ENCODE measurements at regions not wholly inside any gene's neighbourhood (a gene's known extent, or its start where the extent isn't known, plus 50 kb on each side); places are given as distances from the start of the nearest gene placed in this dataset.

DNA sequence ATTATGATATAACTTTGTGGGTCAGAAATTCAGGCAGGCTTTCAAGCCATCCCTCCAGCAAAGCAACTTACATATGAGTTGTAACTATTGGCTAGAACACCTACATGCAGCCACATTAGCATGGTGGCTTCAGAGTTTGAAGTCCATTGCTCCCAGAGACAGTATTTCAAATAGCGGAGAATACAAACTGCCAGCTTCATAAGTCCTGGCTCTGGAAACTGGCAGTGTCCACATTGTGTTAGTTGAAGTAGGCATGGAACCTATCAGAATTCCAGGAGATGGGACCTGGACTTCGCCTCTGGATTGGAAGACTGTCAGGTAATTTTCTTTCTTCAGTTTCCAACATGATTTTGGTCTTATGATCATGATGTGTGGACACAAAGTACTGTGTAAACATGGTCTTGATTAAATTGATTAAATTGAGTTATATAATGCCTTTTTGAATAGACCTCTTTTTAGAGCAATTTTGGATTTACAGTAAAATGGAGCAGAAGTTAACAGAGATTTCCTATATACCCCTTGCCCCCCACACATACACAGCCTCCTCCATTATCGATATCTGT is 209.9 kb upstream of the NAV2 start:
- intact Hi-C loops (cut with DNase I), result no loop called here
- DNase-seq (ENCODE audit: low spot score), result no peak

DNA sequence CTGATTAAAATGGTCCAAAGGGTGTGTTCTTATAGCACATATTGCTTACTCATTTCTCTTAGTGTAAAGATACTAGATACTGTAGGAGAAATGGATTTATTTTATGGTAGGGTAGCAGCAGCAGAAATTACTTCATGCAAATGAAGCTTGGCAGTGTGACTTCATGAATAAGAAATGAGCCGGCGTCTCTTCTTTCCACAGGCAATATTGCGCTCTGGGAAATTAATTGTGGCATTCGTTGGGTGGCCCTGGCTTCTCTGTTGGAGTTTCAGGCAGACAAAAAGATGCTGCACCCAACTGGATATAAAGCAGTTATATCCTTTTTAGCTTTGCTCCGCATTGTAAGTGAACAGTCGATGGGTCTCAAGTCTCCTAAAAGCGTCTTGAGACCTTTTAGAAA is 211.0 kb upstream of the NAV2 start:
- DNase-seq (ENCODE audit: low spot score), result no peak
- intact Hi-C loops (cut with DNase I), result no loop called here

DNA sequence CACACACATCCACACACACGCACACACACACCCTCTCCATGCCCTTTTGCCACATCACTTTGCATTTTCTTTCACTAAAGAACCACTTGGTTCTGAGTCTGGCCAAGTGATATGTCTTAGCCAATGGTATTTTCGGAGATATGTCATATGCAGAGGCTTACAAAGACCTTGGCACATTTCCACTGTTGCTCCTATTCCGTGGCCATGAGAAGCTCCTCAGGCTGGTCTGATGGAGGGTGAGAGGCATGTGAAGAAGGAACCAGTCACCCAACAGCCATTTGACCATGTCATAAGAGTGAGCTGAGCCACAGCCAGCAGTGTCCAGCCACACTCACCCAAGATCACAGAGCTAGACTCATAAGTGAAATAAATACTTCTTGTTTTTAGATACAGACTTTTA is 212.6 kb upstream of the NAV2 start:
- intact Hi-C loops (cut with DNase I), result no loop called here

DNA sequence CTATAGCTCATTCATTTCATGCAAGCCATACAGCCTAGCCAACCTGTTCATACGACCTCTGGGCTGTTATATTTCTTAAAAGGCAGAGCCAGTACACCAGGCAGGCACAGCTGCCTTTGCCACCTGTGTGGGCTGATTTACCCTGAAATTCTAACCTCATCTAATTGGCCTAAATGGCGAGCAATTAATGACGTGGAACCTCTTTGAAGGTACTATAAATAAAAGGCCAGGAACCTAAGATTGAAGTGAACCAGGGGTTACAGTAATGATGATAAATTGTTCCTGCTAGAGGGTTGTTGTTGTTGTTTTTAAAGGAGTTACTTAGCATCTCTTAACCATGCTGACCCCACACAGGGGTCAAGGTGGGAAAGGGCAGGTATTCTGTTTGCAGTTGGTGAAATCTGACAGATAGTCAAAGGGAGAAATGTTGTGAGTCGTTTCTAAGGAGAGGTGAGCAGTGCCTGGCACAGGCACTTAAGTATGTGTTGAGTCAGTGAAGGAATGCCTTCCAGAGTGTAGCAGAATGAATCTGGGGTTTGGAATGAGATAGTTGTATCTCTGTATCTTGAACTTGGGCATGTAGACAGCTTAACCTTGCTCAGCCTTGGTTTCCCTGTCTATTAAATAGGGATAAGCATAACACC is 213.5 kb upstream of the NAV2 start:
- intact Hi-C loops (cut with DNase I), result no loop called here
- DNase-seq (ENCODE audit: low spot score), result no peak

More for the DNA sequence above, 212.6 kb upstream of the NAV2 start:
- DNase-seq (ENCODE audit: low spot score), result no peak

DNA sequence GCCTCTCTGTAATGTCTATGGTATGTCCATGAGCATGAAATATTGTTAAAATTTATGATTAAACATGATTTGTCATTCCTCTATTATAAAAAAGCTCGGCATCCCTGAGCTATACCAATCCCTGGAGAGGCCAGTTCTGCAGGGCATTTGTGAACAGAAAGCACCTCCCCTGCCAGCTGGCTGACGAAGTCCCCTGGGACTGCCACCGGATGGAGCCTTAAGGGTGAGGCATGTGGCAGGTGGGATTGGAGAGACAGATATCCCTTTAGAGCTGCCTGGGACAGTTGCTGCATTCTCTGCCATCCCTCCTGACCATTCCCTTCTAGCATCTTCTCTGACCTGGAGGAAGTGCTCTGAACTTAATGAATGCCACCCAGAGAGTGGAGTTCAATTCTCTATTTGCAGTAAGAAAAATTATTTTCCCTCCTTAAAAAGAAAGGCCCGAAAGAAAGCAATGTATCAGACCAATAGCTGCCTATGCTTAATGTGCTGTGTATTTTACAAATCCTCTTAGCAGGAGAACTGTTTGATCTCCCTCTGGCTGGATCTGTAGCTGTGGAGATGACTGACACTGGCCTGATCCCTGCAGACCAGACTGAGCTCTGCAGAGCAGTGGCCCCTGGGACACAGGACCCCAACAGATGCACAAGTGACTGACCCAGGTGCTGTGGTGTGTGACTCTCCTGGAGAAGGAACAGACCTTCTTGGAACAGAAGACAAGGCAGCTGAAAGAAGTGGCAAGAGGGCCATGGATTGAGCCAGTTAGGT is 219.0 kb upstream of the NAV2 start:
- no peak for DNase-seq (ENCODE audit: low spot score)
- intact Hi-C loops (cut with DNase I), result no loop called here

DNA sequence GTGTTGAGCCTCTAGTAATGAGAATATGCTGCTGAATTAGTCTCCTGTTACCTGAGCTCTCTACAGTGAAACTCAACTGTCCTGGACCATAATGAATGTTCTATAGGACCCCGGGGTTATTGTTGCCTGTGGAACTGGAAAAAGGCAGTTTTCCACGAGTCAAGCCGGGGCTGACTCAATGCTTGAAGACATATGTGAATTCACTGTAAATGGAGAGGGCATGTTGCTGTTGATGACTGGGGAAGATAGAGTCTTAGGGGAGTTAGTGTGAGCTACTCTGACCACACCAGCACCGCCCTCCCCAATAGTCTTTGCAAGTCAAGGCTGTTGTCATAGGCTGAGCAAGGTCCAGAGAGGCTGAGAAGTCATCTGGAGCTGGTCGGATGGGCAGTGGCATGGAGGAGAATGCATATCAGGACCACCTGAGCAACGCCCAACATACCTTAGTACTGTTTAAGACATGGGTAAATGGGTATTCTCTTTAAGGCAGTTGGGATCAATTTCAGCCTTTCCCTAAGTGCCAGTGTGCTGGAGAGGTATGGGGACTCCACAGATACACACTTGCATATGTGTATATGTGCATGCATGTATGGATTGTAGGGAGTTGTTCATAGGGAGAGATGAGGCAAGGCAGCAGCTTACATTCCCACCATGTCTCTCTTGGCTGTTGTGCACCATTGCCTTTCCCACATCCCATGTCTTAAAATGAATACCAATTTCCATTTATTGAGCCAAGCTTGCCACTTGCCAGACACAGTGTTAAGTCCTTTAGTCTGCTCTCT is 230.1 kb upstream of the NAV2 start:
- intact Hi-C loops (cut with DNase I), result no loop called here
- DNase-seq (ENCODE audit: low spot score), result no peak

DNA sequence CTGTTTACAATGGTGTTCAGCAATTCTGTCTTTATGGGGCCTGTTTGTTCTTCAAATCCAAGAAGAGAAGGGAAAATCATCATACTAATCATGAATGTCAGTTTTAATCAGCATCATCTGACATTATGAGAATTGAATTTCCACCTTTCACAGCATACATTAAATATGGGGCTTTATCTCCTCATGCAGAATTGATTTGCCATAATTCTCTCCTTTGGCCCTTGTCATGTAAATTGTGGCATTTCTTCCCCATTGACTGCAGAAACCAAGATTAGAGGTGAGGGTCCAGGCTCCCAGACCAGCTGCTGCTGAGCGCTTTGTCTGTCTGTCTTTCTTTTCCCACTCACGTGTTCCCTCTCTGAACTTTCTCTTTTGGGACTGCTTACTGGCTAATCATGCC is 232.1 kb upstream of the NAV2 start:
- intact Hi-C loops (cut with DNase I), result no loop called here
- no peak for DNase-seq (ENCODE audit: low spot score)

DNA sequence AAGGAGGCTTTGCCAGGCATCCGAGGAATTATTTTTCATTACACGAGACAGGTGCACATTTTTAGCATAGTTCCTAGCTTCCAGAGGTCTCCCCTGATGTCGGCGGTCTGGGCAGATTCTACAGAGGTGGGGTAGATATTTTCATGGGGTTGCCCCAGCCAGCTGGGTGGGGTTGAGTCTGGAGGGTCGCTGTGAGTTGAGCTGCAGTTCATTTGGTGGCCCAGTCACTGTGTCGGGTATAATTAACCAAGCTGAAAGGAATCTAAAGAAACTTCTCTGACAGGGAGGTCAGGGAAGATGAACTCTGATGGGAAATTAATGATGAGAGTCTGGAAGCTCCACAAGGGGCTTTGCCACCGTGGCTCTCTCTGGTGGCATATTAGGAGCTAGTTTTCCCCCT is 233.7 kb upstream of the NAV2 start:
- DNase-seq (ENCODE audit: low spot score), result no peak
- intact Hi-C loops (cut with DNase I), result no loop called here

DNA sequence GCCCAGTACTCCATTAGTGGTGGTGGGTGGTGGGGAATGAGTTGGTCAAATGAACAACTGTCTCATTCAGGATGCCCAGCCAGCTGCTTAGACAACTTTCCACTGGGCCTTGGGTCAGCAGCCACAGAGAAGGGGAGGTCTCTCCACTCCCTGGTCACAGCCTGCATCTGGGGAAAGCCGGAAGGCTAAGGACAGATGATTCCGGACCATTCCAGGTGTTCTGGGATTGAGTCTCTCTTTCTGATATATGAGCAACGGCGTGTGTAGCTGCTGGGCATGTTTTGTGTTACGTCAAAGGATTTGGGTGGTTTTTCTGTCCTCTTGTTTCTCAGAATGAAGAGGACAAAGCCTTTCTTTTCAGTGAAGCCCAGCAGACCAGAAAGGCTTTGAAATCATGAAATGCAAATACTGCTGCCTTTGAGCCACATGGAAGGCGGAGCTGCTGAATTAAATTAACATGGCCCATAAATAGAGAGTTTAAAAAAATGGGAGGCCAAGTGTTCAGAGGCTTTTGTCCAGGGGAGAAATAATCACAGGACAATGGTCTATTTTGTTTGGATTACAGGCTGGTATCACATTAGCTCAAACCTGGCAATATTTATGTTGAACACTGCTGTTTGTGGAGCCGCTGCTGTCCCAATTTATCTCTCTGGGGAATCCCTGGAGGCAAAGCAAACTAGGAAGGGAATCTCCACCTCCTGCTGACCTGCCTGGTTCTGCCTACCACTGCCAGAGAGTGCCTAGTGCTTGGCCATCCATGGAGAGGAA is 234.4 kb upstream of the E2F8 start:
- intact Hi-C loops (cut with DNase I), result no loop called here
- no peak for DNase-seq (ENCODE audit: low spot score)

DNA sequence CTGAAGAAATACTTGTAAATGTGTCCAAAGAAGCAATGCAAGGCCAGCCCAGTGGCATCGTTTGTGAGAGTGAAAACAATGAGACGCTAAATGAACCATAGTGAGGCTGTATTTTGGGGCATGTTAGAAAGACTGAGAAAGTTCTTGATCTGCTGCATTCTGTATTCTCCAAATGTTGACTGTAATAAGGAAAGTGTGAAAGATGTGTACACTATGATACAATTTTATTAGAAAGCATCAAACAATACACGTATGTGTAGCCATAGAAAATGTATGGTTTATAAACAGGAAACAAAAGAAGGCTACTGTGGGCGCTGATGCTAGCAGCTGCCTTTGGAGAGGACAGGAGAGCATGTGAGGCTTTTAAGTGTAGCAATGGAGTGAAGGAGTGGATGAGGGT is 233.5 kb upstream of the E2F8 start:
- intact Hi-C loops (cut with DNase I), result no loop called here
- DNase-seq (ENCODE audit: low spot score), result no peak

DNA sequence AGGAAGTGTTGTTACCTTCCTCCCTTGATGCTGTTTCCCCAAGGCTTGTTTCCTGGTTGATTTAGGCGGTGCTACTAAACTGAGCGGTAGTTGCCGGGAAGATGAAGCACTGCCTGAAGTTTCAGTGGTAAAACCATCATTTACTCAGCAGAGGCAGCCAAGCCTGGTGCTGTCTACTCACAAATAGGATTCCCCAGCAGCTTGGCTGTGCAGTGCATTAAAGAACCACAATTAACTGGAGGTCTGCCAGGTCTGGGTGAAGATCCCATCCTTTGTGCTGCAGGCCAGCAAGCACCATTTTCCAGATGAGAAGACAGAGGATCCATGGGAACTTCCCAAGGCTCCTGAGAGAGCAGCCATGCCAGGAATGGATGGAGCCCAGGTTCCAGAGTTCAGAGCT is 231.9 kb upstream of the E2F8 start:
- DNase-seq (ENCODE audit: low spot score), result no peak
- intact Hi-C loops (cut with DNase I), result no loop called here

DNA sequence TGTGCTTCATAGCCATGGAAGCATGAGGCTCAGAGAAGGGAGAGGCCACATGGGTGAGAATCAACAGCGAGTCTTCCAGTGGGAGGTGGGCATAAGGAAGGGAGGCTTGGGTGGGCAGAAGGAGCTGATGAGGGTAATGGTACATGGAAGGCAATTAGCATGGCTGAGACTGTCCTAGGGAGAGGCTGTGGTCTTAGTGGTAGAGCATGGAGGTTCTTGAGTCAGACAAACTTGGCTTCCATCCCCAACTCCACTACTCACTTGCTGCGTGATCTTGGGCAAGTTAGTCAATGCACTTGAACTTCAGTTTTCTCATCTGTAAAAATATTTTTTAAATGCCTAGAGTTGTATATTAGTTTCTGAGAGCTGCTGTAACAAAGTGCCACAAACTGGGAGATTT is 227.2 kb upstream of the E2F8 start:
- intact Hi-C loops (cut with DNase I), result no loop called here
- no peak for DNase-seq (ENCODE audit: low spot score)

DNA sequence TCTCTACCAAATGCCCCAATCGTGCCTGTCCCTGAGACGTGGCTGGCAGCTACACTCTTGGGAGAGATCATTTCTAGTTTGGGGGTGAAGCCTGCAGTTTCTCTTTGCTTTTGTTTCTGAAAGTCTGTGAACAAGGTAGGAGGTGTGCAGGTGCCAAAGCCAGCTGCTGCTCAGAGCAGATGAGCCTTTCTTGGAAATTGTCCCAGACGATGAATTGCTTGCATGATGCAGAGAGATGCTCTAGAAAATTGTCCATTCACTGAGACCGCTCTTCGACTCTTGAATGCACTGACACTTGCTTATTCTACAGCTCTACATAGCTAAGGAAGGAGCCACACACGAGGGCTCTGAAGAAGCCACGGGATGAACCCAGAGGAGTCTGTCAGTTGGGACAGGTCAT is 225.6 kb upstream of the E2F8 start:
- no peak for DNase-seq (ENCODE audit: low spot score)
- intact Hi-C loops (cut with DNase I), result no loop called here

DNA sequence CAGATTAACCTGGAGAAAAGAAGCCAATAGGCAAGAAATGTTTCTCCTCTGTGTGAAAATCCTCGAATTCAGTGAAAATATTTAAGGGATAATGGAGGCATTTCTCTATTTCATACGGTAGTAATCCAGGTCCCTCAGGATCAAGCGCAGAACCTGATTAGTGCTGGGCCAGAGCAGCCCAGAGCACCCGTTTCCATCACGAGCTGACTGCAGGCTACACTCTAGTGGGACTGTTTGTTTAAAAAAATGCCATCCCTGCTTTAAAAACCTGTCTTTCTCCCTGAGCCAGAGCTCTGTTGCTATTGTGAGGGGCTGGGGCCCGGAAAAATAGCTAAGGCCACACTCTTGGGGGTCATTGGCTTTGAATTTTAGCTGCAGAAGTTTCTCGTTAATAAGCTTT is 223.2 kb upstream of the E2F8 start:
- no peak for DNase-seq (ENCODE audit: low spot score)
- intact Hi-C loops (cut with DNase I), result no loop called here

DNA sequence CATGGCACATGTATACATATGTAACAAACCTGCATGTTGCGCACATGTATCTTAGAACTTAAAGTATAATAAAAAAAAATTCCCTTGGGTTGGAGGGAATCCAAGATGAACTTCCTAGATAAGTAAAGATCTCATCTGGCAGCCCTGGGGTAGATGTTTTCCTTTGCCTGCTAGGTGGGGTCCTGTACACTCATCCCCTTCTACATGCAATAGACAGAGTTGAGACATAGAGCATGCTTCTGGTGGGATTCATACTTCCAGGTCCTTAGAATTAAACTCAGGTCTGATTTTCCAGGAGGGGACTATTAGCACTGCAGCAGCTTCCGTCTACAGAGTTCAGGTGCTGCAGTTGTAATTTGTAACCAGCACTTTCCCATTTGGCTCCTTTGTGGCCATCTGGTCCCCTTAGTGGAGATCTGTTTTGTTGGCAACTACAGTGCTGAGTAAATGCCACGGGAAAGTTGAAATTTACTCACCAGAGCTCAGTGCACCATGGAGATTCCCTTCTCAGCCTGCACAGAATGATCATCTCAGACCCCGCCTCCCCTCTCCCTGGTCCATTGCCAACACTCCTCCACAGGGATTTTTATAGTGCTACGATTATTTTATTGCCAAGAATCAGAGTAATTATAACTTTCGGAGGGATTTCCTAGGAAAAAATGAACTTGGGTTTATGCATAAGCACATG is 220.1 kb upstream of the E2F8 start:
- no peak for DNase-seq (ENCODE audit: low spot score)
- intact Hi-C loops (cut with DNase I), result no loop called here

DNA sequence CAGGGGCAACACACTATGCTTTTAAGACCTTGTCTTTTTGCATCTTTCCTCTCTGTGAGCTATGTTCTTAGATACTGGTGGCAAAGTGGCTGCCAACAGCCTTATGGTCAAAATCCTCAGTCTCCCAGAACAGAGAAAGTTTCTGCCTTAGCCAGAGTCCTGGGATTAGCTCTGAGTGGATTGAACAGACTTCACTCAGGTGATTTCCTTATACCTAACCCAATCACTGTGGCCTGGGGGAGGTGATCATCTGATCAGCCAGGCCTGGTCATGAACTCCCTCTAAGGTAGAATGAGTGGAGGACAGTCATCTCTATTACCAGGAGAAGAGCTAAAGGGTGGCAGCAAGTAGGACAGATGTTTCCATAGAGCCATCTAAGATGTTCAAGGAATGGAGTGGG is 218.5 kb upstream of the E2F8 start:
- intact Hi-C loops (cut with DNase I), result no loop called here
- DNase-seq (ENCODE audit: low spot score), result no peak

DNA sequence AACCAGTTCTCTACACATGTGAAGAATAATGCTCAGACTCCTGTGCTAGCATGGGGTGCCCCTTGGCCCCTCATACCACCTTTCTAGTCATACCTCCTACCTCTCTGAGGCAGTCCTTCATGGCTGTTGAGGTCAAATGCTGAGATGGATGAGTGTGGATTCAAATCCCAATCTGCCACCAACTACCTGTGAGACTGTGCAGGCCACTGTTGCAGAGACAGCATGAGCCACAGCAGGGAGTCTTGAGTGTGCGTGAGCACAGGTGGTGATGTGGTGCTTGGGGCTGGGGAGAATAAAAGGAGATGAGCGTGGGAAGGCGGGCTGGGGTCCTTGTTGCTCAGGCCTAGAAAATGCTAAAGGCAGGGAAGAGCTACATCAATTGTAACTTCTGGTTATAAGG is 218.0 kb upstream of the E2F8 start:
- intact Hi-C loops (cut with DNase I), result no loop called here
- no peak for DNase-seq (ENCODE audit: low spot score)

DNA sequence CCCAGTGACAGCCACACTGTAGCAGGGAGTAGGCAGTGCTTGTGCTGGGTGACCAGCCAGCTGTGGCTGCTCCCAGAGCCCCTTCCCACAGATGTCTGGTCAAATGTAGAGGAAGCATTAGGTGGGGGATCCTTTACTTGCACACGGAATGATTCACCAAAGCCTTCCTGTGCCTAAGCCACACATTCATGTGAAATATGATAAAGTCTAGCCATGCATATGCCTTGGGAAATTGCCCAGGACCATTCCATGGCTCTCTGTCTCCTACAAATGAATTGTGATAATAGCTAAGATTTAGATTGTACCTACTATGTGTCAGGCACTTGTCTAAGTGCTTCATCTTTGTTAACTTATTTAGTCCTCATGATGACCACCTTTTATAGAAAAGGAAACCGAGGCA is 217.5 kb upstream of the E2F8 start:
- intact Hi-C loops (cut with DNase I), result no loop called here
- no peak for DNase-seq (ENCODE audit: low spot score)

DNA sequence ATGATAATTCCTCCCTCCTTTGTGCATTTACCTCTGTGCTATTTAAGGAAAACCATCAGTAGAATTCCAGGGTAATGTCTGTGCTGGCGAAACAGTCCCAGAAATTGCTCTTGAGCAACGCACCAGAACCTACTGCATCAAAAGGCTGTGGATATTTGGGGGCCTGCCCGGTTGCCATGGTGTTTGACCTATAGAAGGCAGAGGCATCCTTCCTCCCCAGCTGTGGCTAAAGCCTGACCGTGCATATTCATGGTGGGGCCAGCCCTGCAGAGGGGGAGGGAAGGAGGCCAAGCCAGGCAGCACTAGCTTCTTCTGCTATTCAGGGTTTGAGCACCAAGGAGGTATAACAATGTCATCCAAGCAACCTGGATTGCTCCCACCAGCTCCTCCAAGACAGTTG is 215.0 kb upstream of the E2F8 start:
- no peak for DNase-seq (ENCODE audit: low spot score)
- intact Hi-C loops (cut with DNase I), result no loop called here

Measured in cardiac septum (tissue), 1 donor.